GM21447 (cell line): ENCODE measurements at regions not wholly inside any gene's neighbourhood (a gene's known extent, or its start where the extent isn't known, plus 50 kb on each side); places are given as distances from the start of the nearest gene placed in this dataset.
"Not testable (repeated sequence)": the region's sequence is repeated elsewhere in the genome, so short reads cannot be mapped to it uniquely, and the experiment has no call there.

Experiments
- ATAC-seq: cut with Tn5 transposase; IDR thresholded peaks from one replicate; pipeline ENCODE4 v1.9.1; 2021; ENCODE audit not compliant: unreplicated experiment

- ATAC-seq: no peak
Measured at GRCh38 chr6:102995491-102995890, 1602.0 kb downstream of the GRIK2 start.

GRCh38 chr6:102994866-102995265, 1601.4 kb downstream of the GRIK2 start:
- ATAC-seq: no peak

DNA sequence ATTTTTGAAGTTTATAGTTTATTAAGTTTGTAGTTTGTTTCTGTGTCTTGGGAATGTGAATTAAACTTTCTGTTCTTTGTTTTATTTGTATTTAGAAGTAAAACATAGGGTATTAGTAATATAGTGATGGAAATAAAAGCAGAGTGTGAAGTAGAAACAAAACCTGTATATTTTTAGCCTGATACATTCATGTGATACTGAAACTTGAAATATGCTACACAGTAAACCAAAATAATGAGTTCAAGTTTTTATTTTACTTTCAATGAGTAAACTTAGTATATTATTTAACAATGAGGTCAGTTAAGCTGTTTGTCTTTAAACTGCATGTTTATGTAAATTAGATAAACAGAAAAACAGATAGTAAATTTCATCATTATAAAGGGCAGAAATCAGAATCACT, 1592.6 kb downstream of the GRIK2 start:
- ATAC-seq: no peak

DNA sequence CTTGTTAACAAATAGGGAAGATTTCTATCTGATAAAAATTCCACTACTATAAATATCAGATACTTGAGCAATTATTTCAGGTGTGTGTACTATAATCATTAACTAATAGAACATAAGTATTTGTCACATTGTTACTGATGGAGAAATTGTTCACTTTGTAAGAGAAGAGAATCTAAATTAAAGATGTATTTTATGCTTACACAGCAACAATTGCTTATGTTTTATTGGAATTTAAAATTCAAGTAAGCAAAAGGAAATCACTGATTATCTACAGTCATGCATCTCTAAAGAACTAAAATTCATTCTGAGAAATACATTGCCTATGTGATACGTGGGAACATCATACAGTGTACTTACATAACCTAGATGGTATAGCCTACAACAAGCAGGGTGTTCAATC, 1590.8 kb downstream of the GRIK2 start:
- ATAC-seq: no peak

GRCh38 chr6:102981490-102982015, 1588.0 kb downstream of the GRIK2 start:
- ATAC-seq: no peak

DNA sequence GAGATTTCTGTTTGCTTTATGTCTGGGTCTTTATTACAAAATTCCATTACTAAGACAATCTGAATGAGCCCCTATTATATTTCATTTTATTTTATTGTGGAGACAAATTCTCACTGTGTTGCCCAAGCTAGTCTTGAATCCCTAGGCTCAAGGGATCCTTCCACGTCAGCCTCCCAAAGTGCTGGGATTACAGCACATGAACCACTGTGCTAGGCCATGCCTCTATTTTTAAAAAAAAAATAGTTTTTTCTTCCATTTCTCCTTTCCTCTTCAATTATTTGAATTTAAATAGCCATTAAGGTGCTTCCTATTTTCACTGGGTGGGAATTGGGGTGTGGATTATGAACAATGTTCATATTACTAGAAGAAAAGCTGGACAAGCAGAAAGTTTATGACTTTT, 1587.4 kb downstream of the GRIK2 start:
- ATAC-seq: no peak

DNA sequence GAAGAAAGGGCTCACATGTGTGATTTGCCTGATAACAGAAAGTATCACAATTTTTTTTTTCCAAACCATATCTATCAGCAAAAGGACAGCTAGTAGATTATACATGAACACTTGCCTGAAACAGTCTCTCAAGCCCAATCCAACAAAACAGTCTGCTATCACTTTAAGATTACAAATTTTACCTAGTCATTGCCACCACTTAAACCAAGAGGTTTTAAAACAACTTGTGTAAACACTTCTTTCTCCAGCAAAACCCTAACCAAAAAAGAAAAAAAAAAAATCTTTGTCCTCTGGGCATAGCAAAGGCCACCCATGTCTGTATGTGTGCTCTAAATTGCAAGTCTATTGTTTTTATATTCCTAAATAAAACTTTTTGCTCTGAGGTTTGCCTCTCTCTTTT, 1568.4 kb downstream of the GRIK2 start:
- no peak for ATAC-seq

DNA sequence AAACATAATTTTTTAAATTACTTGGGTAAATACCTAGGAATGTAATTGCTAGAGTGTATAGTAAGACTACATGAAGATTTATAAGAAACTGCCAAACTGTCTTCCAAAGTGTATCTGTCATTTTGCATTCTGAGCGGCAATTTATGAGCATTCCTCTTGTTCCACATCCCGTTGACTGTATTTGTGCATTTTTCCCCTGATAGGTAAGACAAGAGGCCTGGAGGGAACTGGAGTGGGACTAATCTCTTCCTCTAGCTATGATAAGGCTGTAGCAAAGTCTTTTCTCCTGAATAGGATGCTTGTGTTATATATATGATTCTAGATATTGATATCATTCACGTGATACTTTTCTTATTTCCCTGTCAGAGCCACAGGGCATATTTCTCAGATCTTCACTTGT, 1557.5 kb downstream of the GRIK2 start:
- ATAC-seq: no peak

DNA sequence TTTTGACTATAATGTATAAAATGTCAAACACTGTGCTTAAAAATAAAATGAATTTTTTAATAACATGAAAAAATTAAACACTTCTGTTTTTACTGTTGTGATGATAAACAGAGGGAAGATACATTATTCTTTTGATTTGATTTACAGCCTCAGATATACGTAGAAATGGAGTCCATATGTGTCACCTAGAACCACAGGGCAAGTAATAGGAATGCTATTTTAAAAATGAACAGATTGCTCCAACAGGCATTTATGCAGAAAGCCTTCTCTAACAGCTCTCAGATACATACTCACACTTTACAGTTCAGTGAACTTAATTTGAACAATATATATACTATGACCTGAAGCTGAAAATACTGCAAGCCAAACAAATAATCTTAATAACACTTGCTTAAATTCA, 1551.0 kb downstream of the GRIK2 start:
- no peak for ATAC-seq

DNA sequence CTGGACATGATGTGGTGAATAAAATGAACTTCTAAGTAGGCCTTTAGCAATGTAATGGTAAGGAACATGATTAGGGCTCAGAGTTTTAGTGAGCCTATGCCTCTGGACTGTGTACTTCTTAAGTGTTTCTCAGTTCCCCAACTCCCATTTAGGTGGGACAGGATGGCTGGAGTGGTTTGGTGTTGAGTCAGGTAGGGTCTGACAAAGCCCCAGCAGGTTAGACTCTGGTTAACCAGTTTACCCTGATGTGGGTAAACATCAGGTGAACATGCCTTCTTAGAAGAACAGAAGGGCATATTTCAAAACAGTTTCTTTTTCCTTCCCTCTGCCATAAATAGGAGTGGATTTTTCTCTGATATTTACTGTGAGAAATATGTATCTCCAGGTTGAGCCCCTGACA, 1548.7 kb downstream of the GRIK2 start:
- ATAC-seq: no peak

DNA sequence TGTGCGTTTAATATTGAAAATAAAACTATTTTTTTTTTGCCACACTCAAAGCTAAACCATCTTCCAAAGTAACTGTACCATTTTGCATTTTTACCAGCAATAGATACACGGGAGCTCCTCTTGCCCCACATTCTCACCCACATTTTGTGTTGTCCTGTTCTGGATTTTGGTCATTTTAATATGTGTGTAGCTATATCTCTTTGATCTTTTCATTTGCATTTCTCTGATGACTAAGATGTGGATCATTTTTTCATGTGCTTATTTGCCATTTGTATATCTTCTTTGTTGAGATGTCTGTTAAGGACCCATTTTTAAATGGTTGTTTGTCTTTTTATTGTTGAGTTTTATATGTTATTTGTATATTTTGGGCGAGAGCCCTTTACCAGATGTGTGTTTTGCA, 1543.5 kb downstream of the GRIK2 start:
- no peak for ATAC-seq

- no peak for ATAC-seq
Measured at GRCh38 chr6:102928109-102928508, 1534.6 kb downstream of the GRIK2 start.

- ATAC-seq: no peak
Measured at GRCh38 chr6:102918161-102918560, 1524.7 kb downstream of the GRIK2 start.

GRCh38 chr6:102911571-102911970, 1518.1 kb downstream of the GRIK2 start:
- ATAC-seq: no peak

GRCh38 chr6:102910701-102911139, 1517.2 kb downstream of the GRIK2 start:
- not testable (repeated sequence) for ATAC-seq

- ATAC-seq: no peak
Measured at GRCh38 chr6:102907181-102907580, 1513.7 kb downstream of the GRIK2 start.

DNA sequence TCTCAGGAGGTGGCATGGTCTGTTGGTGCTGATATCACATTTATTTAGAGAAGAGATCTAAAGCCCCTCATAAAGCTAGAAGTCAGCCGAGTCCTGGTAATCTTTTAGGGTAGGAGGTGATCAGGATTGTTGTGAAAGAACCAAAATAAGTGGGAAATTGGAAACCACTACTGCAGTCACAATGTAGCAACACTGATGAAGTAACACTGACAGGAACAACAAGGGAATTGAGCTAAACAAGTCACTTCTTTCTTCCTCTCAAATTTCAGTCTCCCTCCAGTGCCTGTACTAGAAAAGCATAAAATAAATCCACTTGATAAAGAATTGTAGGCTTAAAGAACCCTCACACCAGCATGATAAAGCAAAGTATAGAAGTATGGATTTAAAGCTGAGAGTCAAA, 1509.0 kb downstream of the GRIK2 start:
- ATAC-seq: no peak

DNA sequence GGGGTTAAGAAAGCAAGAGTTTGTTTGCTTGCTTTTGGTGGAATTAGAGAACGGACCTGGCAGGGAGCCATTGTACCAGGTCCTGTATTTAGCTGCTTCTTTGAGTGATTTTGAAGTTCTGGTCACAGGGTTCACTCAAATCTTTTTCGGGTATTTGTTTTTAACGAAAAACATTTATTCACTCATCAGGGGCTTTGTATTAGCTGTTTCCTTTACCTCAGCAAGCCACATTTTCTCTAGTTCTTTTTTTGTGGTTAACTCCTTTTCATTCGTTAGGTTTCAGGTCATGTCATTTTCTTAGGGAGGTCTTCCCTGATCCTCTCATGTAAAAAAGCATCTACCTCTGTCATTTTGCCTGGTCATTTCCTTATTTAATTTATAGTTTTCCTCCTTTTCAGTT, 1502.2 kb downstream of the GRIK2 start:
- no peak for ATAC-seq

- ATAC-seq: no peak
Measured at GRCh38 chr6:102885165-102885564, 1491.7 kb downstream of the GRIK2 start.

GRCh38 chr6:102853249-102853955, 1459.9 kb downstream of the GRIK2 start:
- ATAC-seq: no peak

GRCh38 chr6:102848796-102849195, 1455.3 kb downstream of the GRIK2 start:
- no peak for ATAC-seq

DNA sequence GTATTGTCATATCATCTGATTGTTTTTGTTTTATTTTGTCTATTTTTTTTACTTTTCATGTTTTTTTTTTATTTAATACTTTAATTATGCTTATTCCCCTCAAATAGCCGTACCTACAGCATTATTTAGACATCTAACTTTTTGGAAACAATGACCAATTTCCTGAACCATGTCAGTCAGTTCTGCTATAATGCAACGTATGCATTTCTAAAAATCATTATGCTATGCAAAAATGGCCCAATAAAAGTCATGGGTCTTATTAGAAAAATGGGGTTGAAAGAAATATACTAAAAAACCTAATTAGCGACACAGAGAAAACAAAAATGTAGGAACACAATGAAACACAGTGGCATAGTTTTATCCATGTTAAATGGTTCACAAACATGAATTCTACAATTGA, 1454.7 kb downstream of the GRIK2 start:
- ATAC-seq: no peak

GRCh38 chr6:102841060-102841459, 1447.6 kb downstream of the GRIK2 start:
- ATAC-seq: no peak
